Neural progenitor cell (in vitro differentiated cells): ENCODE measurements at regions not wholly inside any gene's neighbourhood (a gene's known extent, or its start where the extent isn't known, plus 50 kb on each side); places are given as distances from the start of the nearest gene placed in this dataset.

Source experiments
- CTCF ChIP-seq: fragments of 200-600 bp; sonication (generic); IDR thresholded peaks from 2 replicates; pipeline ENCODE4 v1.5.1; 2017; ENCODE audit warnings: antibody characterized with exemption, mild to moderate bottlenecking
- EZH2 ChIP-seq: fragments of 200-600 bp; sonication (generic); IDR thresholded peaks from 2 replicates; pipeline ENCODE4 v1.6.1; 2017; ENCODE audit warnings: antibody characterized with exemption, mild to moderate bottlenecking, moderate library complexity
- EZH2phosphoT487 ChIP-seq: fragments of 200-600 bp; sonication (generic); IDR thresholded peaks from 2 replicates; pipeline ENCODE4 v1.6.1; 2017; ENCODE audit warnings: antibody characterized with exemption

- TF ChIP-seq CTCF = no peak
- no peak for TF ChIP-seq EZH2
- no peak for TF ChIP-seq EZH2phosphoT487
Measured at GRCh38 chr20:22315771-22316170, 268.6 kb downstream of the FOXA2 start.
